ENCODE measurements at regions not wholly inside any gene's neighbourhood (a gene's known extent, or its start where the extent isn't known, plus 50 kb on each side); places are given as distances from the start of the nearest gene placed in this dataset.

DNA sequence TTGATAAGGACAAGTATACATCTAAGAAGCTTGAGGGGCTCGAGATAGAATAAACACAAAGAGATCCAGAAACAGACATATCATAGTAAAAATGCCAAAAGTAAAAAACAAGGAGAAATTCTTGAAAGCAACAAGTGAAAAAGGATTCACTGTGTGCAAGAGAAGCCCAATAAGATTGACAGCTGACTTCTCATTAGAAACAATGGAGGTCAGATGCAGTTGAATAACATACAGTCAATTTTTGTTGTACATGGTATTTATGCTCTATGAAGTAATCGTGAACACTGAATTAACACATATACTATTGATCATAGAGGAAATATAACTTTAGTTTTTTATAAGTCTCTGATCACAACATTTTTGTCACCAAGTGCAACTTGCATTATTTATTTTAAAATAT, 982.8 kb upstream of the SORCS1 start:
- H3K27ac ChIP-seq (ENCODE audit: low read length), result no peak overlapping the region
- TF ChIP-seq, protein P1, sequence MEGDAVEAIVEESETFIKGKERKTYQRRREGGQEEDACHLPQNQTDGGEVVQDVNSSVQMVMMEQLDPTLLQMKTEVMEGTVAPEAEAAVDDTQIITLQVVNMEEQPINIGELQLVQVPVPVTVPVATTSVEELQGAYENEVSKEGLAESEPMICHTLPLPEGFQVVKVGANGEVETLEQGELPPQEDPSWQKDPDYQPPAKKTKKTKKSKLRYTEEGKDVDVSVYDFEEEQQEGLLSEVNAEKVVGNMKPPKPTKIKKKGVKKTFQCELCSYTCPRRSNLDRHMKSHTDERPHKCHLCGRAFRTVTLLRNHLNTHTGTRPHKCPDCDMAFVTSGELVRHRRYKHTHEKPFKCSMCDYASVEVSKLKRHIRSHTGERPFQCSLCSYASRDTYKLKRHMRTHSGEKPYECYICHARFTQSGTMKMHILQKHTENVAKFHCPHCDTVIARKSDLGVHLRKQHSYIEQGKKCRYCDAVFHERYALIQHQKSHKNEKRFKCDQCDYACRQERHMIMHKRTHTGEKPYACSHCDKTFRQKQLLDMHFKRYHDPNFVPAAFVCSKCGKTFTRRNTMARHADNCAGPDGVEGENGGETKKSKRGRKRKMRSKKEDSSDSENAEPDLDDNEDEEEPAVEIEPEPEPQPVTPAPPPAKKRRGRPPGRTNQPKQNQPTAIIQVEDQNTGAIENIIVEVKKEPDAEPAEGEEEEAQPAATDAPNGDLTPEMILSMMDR (conservative IDR thresholded peaks at IDR 0.05; ENCODE audit: low read depth, low read length), result no peak
- TF ChIP-seq EZH2phosphoT487 (IDR thresholded peaks at IDR 0.05; ENCODE audit: borderline replicate concordance, low read length) (no peak), EZH2 (IDR thresholded peaks at IDR 0.05; ENCODE audit: low read length, unreplicated experiment) (no peak)
- H3K4me2 ChIP-seq (ENCODE audit: low read length), result no peak overlapping the region
- no TSS peak for BruUV-seq (replicated peaks)
- no peaks in the 10 kb centered on the region for H3K79me2 ChIP-seq (ENCODE audit: low read length)
- no peak overlapping the region for H3K4me3 ChIP-seq (ENCODE audit: low read length)
- intact Hi-C loops (cut with micrococcal nuclease), result no loop called here
- no peaks in the 10 kb centered on the region for H3K36me3 ChIP-seq (ENCODE audit: low read depth, low read length)
- DNase-seq (no peak), ATAC-seq (no peak)
- H3K9me3 ChIP-seq (ENCODE audit: low read length), result no peaks in the 10 kb centered on the region
- CTCF ChIA-PET, result no interaction called here
- H3K9ac ChIP-seq (ENCODE audit: low read length), result no peak overlapping the region
- POLR2A ChIA-PET (ENCODE audit: unreplicated experiment), result no interaction called here
- H3K4me1 ChIP-seq (ENCODE audit: insufficient read depth, low read length), result no peaks in the 10 kb centered on the region
- H2AFZ ChIP-seq (ENCODE audit: low read length), result no peak overlapping the region
- H3K9me2 ChIP-seq (replicated peaks; ENCODE audit: low read length), result no peaks in the 10 kb centered on the region
- H3K27me3 ChIP-seq (ENCODE audit: low read length), result no peaks in the 10 kb centered on the region
- no peaks in the 10 kb centered on the region for H4K20me1 ChIP-seq (ENCODE audit: low read length)
- H3F3A ChIP-seq (ENCODE audit: low read length, unreplicated experiment), result no peaks in the 10 kb centered on the region

DNA sequence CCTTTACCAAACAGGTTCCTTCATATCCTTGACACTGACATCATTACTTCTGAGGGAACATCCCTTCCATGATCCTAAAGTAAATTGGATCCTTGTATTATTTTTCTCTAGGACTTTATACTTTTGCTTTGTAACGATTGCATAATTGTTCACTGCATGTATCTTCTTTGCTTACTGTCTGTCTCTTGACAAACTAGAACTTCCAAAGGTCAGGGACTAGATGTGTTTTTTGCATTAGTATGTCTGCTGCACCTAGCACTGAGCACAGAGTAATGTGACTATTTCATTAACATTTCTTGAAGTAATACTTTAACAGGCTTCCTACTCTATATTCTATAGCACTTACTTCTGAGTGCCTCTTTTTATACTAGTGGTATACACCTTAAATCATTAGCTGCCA, 976.6 kb upstream of the SORCS1 start:
- Histone ChIP-seq H3K9ac (ENCODE audit: low read length) (no peak overlapping the region), H3K79me2 (ENCODE audit: low read length) (no peaks in the 10 kb centered on the region), H2AFZ (ENCODE audit: low read length) (no peak overlapping the region), H3K4me3 (ENCODE audit: low read length) (no peak overlapping the region), H4K20me1 (ENCODE audit: low read length) (no peaks in the 10 kb centered on the region), H3K4me2 (ENCODE audit: low read length) (no peak overlapping the region), H3K36me3 (ENCODE audit: low read depth, low read length) (no peaks in the 10 kb centered on the region), H3K9me2 (replicated peaks; ENCODE audit: low read length) (no peaks in the 10 kb centered on the region), H3K27me3 (ENCODE audit: low read length) (no peaks in the 10 kb centered on the region), H3K9me3 (ENCODE audit: low read length) (no peaks in the 10 kb centered on the region), H3K27ac (ENCODE audit: low read length) (no peak overlapping the region), H3K4me1 (ENCODE audit: insufficient read depth, low read length) (no peaks in the 10 kb centered on the region), H3F3A (ENCODE audit: low read length, unreplicated experiment) (no peaks in the 10 kb centered on the region)
- DNase-seq (no peak), ATAC-seq (no peak)
- ChIA-PET POLR2A (ENCODE audit: unreplicated experiment) (no interaction called here), CTCF (no interaction called here)
- no TSS peak for BruUV-seq (replicated peaks)
- intact Hi-C loops (cut with micrococcal nuclease), result no loop called here
- TF ChIP-seq EZH2phosphoT487 (IDR thresholded peaks at IDR 0.05; ENCODE audit: borderline replicate concordance, low read length) (no peak), EZH2 (IDR thresholded peaks at IDR 0.05; ENCODE audit: low read length, unreplicated experiment) (no peak)
- TF ChIP-seq, protein P1 (conservative IDR thresholded peaks at IDR 0.05; ENCODE audit: low read depth, low read length), result no peak

DNA sequence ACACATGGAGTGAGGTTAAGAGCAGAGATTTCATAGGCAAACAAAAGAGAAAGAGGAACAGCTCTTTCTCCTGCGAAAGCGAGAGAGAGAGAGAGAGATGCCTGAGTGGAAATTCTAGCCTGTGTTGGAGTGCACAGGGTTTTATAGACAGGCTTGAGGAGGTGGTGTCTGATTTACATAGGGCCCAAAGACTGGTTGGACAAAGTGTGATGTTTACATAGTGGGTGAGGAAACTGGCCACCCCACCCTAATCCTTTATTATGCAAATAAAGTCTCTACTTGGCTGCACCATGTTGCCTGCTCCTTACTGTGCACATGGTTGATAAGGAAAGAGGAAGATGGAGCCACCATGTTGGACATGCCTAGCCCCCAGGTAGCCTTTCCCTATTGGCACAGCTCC, 967.8 kb upstream of the SORCS1 start:
- ATAC-seq (no peak), DNase-seq (no peak)
- Histone ChIP-seq H3K4me1 (ENCODE audit: insufficient read depth, low read length) (no peaks in the 10 kb centered on the region), H4K20me1 (ENCODE audit: low read length) (no peaks in the 10 kb centered on the region), H3K36me3 (ENCODE audit: low read depth, low read length) (no peaks in the 10 kb centered on the region), H3K9me2 (replicated peaks; ENCODE audit: low read length) (no peaks in the 10 kb centered on the region), H3K79me2 (ENCODE audit: low read length) (no peaks in the 10 kb centered on the region), H3K4me3 (ENCODE audit: low read length) (no peak overlapping the region), H3F3A (ENCODE audit: low read length, unreplicated experiment) (no peaks in the 10 kb centered on the region), H3K27me3 (ENCODE audit: low read length) (no peaks in the 10 kb centered on the region), H3K27ac (ENCODE audit: low read length) (no peak overlapping the region), H3K4me2 (ENCODE audit: low read length) (no peak overlapping the region), H2AFZ (ENCODE audit: low read length) (no peak overlapping the region), H3K9me3 (ENCODE audit: low read length) (no peaks in the 10 kb centered on the region), H3K9ac (ENCODE audit: low read length) (no peak overlapping the region)
- BruUV-seq (replicated peaks), result no TSS peak
- intact Hi-C loops (cut with micrococcal nuclease), result no loop called here
- TF ChIP-seq EZH2 (IDR thresholded peaks at IDR 0.05; ENCODE audit: low read length, unreplicated experiment) (no peak), EZH2phosphoT487 (IDR thresholded peaks at IDR 0.05; ENCODE audit: borderline replicate concordance, low read length) (no peak)
- TF ChIP-seq, protein P1 (conservative IDR thresholded peaks at IDR 0.05; ENCODE audit: low read depth, low read length), result no peak
- ChIA-PET POLR2A (ENCODE audit: unreplicated experiment) (no interaction called here), CTCF (no interaction called here)
